H9 (cell line): ENCODE measurements at regions not wholly inside any gene's neighbourhood (a gene's known extent, or its start where the extent isn't known, plus 50 kb on each side); places are given as distances from the start of the nearest gene placed in this dataset.

Experiments
- DNase-seq: peaks from one replicate; pipeline ENCODE4 v3.0.0-alpha.2; 2017
- H2AFZ ChIP-seq: one replicate; pipeline ENCODE4 v1.6.1; 2013; ENCODE audit warnings: mild to moderate bottlenecking, low read length, control low read depth, moderate library complexity
- H2AK5ac ChIP-seq: 2 replicates; pipeline ENCODE4 v1.6.1; 2013; ENCODE audit warnings: low read length, control low read depth, mixed read lengths; ENCODE audit not compliant: insufficient read length
- H2BK120ac ChIP-seq: one replicate; pipeline ENCODE4 v1.6.1; 2013; ENCODE audit warnings: low read depth, mild to moderate bottlenecking, low read length, control low read depth, inconsistent platforms; ENCODE audit not compliant: poor library complexity, severe bottlenecking
- H2BK12ac ChIP-seq: 2 replicates; pipeline ENCODE4 v1.6.1; 2013; ENCODE audit warnings: low read length, control low read depth, mixed read lengths, low read depth; ENCODE audit not compliant: insufficient read length
- H2BK15ac ChIP-seq: 2 replicates; pipeline ENCODE4 v1.6.1; 2013; ENCODE audit warnings: low read depth, low read length, control low read depth
- H2BK20ac ChIP-seq: one replicate; pipeline ENCODE4 v1.6.1; 2013; ENCODE audit warnings: low read depth, mild to moderate bottlenecking, low read length, control low read depth, inconsistent platforms; ENCODE audit not compliant: poor library complexity, severe bottlenecking
- H2BK5ac ChIP-seq: 2 replicates; pipeline ENCODE4 v1.6.1; 2013; ENCODE audit warnings: low read length, control low read depth, mixed read lengths; ENCODE audit not compliant: insufficient read length
- H3K14ac ChIP-seq: 2 replicates; pipeline ENCODE4 v1.6.1; 2013; ENCODE audit warnings: low read length, control low read depth; ENCODE audit not compliant: insufficient read depth
- H3K18ac ChIP-seq: 2 replicates; pipeline ENCODE4 v1.6.1; 2013; ENCODE audit warnings: low read depth, mild to moderate bottlenecking, mixed read lengths, low read length, control low read depth; ENCODE audit not compliant: insufficient read length
- H3K23ac ChIP-seq: 2 replicates; pipeline ENCODE4 v1.6.1; 2013; ENCODE audit warnings: low read length, control low read depth, mixed read lengths, low read depth; ENCODE audit not compliant: insufficient read length
- H3K23me2 ChIP-seq: 2 replicates; pipeline ENCODE4 v1.6.1; 2013; ENCODE audit warnings: low read depth, mild to moderate bottlenecking, mixed read lengths, low read length, control low read depth; ENCODE audit not compliant: insufficient read length, poor library complexity, severe bottlenecking
- H3K27ac ChIP-seq: 2 replicates; pipeline ENCODE4 v1.5.1; 2013; ENCODE audit warnings: low read length, control low read depth, mixed read lengths, low read depth; ENCODE audit not compliant: insufficient read length
- H3K27me3 ChIP-seq: 2 replicates; pipeline ENCODE4 v1.6.1; 2013; ENCODE audit warnings: low read length, control low read depth, inconsistent platforms; ENCODE audit not compliant: insufficient read depth
- H3K4ac ChIP-seq: 2 replicates; pipeline ENCODE4 v1.6.1; 2013; ENCODE audit warnings: low read depth, mild to moderate bottlenecking, control low read depth, inconsistent platforms, low read length, moderate library complexity
- H3K4me1 ChIP-seq: 2 replicates; pipeline ENCODE4 v1.6.1; 2013; ENCODE audit warnings: low read length, control low read depth, inconsistent platforms; ENCODE audit not compliant: insufficient read depth
- H3K4me2 ChIP-seq: 2 replicates; pipeline ENCODE4 v1.6.1; 2013; ENCODE audit warnings: low read length, control low read depth, mixed read lengths; ENCODE audit not compliant: insufficient read length, insufficient read depth
- H3K56ac ChIP-seq: 2 replicates; pipeline ENCODE4 v1.6.1; 2013; ENCODE audit warnings: low read depth, mild to moderate bottlenecking, mixed read lengths, low read length, control low read depth; ENCODE audit not compliant: insufficient read length
- H3K79me1 ChIP-seq: 2 replicates; pipeline ENCODE4 v1.6.1; 2013; ENCODE audit warnings: low read depth, mild to moderate bottlenecking, moderate library complexity, low read length, control low read depth, inconsistent platforms; ENCODE audit not compliant: insufficient read depth, poor library complexity, severe bottlenecking
- H3K79me2 ChIP-seq: 2 replicates; pipeline ENCODE4 v1.6.1; 2013; ENCODE audit warnings: low read length, control low read depth, inconsistent platforms; ENCODE audit not compliant: insufficient read depth
- H3K9ac ChIP-seq: 2 replicates; pipeline ENCODE4 v1.6.1; 2013; ENCODE audit warnings: low read length, control low read depth, mixed read lengths; ENCODE audit not compliant: insufficient read length; ENCODE audit errors: extremely low read depth
- H3K9me3 ChIP-seq: one replicate; pipeline ENCODE4 v1.6.1; 2013; ENCODE audit warnings: low read depth, low read length, inconsistent platforms; ENCODE audit not compliant: control insufficient read depth
- H3T11ph ChIP-seq: one replicate; pipeline ENCODE4 v1.6.1; 2013; ENCODE audit warnings: mild to moderate bottlenecking, low read length, control low read depth, inconsistent platforms
- H4K20me1 ChIP-seq: one replicate; pipeline ENCODE4 v1.6.1; 2013; ENCODE audit not compliant: control insufficient read depth, insufficient read length, insufficient read depth
- H4K5ac ChIP-seq: 2 replicates; pipeline ENCODE4 v1.6.1; 2013; ENCODE audit warnings: low read depth, mild to moderate bottlenecking, mixed read lengths, low read length, control low read depth; ENCODE audit not compliant: insufficient read length
- H4K8ac ChIP-seq: replicated peaks from 2 replicates; pipeline ENCODE4 v1.6.1; 2013; ENCODE audit warnings: low read length, control low read depth, mixed read lengths, low read depth; ENCODE audit not compliant: insufficient read length
- H4K91ac ChIP-seq: 2 replicates; pipeline ENCODE4 v1.6.1; 2013; ENCODE audit warnings: low read depth, mild to moderate bottlenecking, moderate library complexity, mixed read lengths, low read length, control low read depth; ENCODE audit not compliant: insufficient read length
- H3K27ac Mint-ChIP-seq, 3 experiments: 2 replicates in 2 of 3; 3 replicates in 1 of 3; pipeline ENCODE4 v1.8.0; 2020 to 2021; ENCODE audit warnings: mixed read lengths in 3 of 3, mild to moderate bottlenecking in 1 of 3, moderate library complexity in 1 of 3
- H3K27me3 Mint-ChIP-seq: 2 replicates; pipeline ENCODE4 v1.8.0; 2021; ENCODE audit warnings: low read depth, mild to moderate bottlenecking, moderate library complexity, mixed read lengths
- H3K36me3 Mint-ChIP-seq, 3 experiments: 2 replicates in 2 of 3; 3 replicates in 1 of 3; pipeline ENCODE4 v1.8.0; 2020 to 2021; ENCODE audit warnings: low read depth in 3 of 3, mixed read lengths in 3 of 3; ENCODE audit not compliant: insufficient read depth in 1 of 3
- H3K4me1 Mint-ChIP-seq, 2 experiments: 2 replicates each; pipeline ENCODE4 v1.8.0; 2020; ENCODE audit warnings: mixed read lengths in 2 of 2
- H3K4me3 Mint-ChIP-seq, 2 experiments: 2 replicates in 1 of 2; 3 replicates in 1 of 2; pipeline ENCODE4 v1.8.0; 2020 to 2021; ENCODE audit warnings: mild to moderate bottlenecking in 2 of 2, mixed read lengths in 2 of 2, moderate library complexity in 1 of 2
- H3K9me3 Mint-ChIP-seq, 2 experiments: 2 replicates in 1 of 2; 3 replicates in 1 of 2; pipeline ENCODE4 v1.8.0; 2020; ENCODE audit warnings: mild to moderate bottlenecking in 2 of 2, mixed read lengths in 2 of 2, moderate library complexity in 1 of 2
- whole genome bisulfite sequencing: extraction: QIAGEN DNeasy Blood & Tissue Kit; methylation state at CpG from one replicate; pipeline ENCODE4 v1.1.7; 2013; ENCODE audit warnings: missing lambda C conversion rate, low lambda C conversion rate, mixed read lengths; ENCODE audit not compliant: insufficient read length; ENCODE audit errors: extremely low coverage; 5-methylcytosine and 5-hydroxymethylcytosine counted together
- TF ChIP-seq, protein P1 (sequence below): fragments of 200-600 bp; sonication (generic); conservative IDR thresholded peaks from 3 replicates; pipeline ENCODE4 v1.8.0; 2021; ENCODE audit warnings: antibody characterized with exemption, mild to moderate bottlenecking

DNA sequence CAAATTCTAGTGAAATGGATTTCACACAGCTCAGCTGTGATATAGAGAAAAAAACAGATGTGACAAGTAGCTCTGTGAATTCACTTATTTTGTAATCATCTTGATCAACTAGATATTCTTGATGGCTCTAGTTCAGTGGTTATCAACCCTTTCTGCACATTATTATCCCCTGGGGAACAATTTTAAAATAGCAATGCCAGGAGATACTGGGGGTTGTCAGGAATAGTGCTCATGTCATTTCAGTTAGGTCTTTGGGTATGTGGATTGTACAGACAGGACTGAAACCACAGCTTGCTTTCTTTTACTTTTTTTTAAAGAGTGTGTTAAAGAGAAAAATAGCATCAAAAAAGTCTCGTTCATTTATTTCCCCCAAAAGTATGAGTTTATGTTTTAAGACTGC is 269.0 kb upstream of the PDGFD start:
- no peaks in the 10 kb centered on the region for H3K9me3 ChIP-seq
- H3K18ac ChIP-seq: no peak overlapping the region
- H3K79me1 ChIP-seq: no peaks in the 10 kb centered on the region
- no peak overlapping the region for H4K5ac ChIP-seq
- H3K4me1 ChIP-seq: no peaks in the 10 kb centered on the region
- H3K79me2 ChIP-seq: no peaks in the 10 kb centered on the region
- H4K8ac ChIP-seq: no peak overlapping the region
- no peaks in the 10 kb centered on the region for H4K20me1 ChIP-seq
- no peaks in the 10 kb centered on the region for H3K27me3 ChIP-seq
- Mint-ChIP-seq H3K27ac (0 out of 7 replicates have a peak overlapping the region, but pooled peaks of 1 of the 3 experiments have one; percentile 35), H3K36me3 (peaks cover 0 to 2% (median 0%) of the 10 kb centered on the region in 3 experiments; a peak in 1 of 7 replicates), H3K4me3 (no peak overlapping the region), H3K9me3 (no peaks in the 10 kb centered on the region; a peak in 1 of 5 replicates), H3K27me3 (no peaks in the 10 kb centered on the region), H3K4me1 (peaks cover 7 to 9% of the 10 kb centered on the region in 2 experiments)
- no peak overlapping the region for H3K14ac ChIP-seq
- H2BK15ac ChIP-seq: no peak overlapping the region
- H2BK12ac ChIP-seq: no peak overlapping the region
- no peak overlapping the region for H2BK5ac ChIP-seq
- no peak overlapping the region for H2BK120ac ChIP-seq
- no peak overlapping the region for H2AK5ac ChIP-seq
- H4K91ac ChIP-seq: no peak overlapping the region
- no peaks in the 10 kb centered on the region for H3K23me2 ChIP-seq
- H3K4me2 ChIP-seq: no peak overlapping the region
- no peak overlapping the region for H2AFZ ChIP-seq
- no peak for DNase-seq
- H2BK20ac ChIP-seq: no peak overlapping the region
- TF ChIP-seq, protein P1, sequence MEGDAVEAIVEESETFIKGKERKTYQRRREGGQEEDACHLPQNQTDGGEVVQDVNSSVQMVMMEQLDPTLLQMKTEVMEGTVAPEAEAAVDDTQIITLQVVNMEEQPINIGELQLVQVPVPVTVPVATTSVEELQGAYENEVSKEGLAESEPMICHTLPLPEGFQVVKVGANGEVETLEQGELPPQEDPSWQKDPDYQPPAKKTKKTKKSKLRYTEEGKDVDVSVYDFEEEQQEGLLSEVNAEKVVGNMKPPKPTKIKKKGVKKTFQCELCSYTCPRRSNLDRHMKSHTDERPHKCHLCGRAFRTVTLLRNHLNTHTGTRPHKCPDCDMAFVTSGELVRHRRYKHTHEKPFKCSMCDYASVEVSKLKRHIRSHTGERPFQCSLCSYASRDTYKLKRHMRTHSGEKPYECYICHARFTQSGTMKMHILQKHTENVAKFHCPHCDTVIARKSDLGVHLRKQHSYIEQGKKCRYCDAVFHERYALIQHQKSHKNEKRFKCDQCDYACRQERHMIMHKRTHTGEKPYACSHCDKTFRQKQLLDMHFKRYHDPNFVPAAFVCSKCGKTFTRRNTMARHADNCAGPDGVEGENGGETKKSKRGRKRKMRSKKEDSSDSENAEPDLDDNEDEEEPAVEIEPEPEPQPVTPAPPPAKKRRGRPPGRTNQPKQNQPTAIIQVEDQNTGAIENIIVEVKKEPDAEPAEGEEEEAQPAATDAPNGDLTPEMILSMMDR: no peak
- no peak overlapping the region for H3K9ac ChIP-seq
- H3K27ac ChIP-seq: no peak overlapping the region
- no peak overlapping the region for H3K56ac ChIP-seq
- no peak overlapping the region for H3T11ph ChIP-seq
- no peak overlapping the region for H3K4ac ChIP-seq
- WGBS: no CpG with 5 or more reads among the region's 1 CpG
- H3K23ac ChIP-seq: no peak overlapping the region
